Fibroblast of lung (primary cell): ENCODE measurements at regions not wholly inside any gene's neighbourhood (a gene's known extent, or its start where the extent isn't known, plus 50 kb on each side); places are given as distances from the start of the nearest gene placed in this dataset.

Experiments used
- DNase-seq, 2 donors: peaks; one replicate each; pipeline versions ENCODE4 v3.0.0 to v3.0.0-alpha.2; 2010; ENCODE audit warnings: low read depth in 2 of 2
- H2AFZ ChIP-seq: 2 replicates; pipeline ENCODE4 v1.5.1; 2012; ENCODE audit warnings: low read length, control low read depth, inconsistent platforms
- H3K27ac ChIP-seq: 2 replicates; pipeline ENCODE4 v1.5.1; 2011; ENCODE audit warnings: low read length, control low read depth; ENCODE audit not compliant: insufficient read depth
- H3K27me3 ChIP-seq: 2 replicates; pipeline ENCODE4 v1.5.1; 2011; ENCODE audit warnings: mild to moderate bottlenecking, low read length; ENCODE audit not compliant: control insufficient read depth, insufficient read depth
- H3K36me3 ChIP-seq: 2 replicates; pipeline ENCODE4 v1.5.1; 2011; ENCODE audit warnings: low read length; ENCODE audit not compliant: control insufficient read depth, insufficient read depth
- H3K4me1 ChIP-seq: 2 replicates; pipeline ENCODE4 v1.5.1; 2011; ENCODE audit warnings: low read length; ENCODE audit not compliant: control insufficient read depth, insufficient read depth; ENCODE audit errors: extremely low read depth
- H3K4me2 ChIP-seq: 2 replicates; pipeline ENCODE4 v1.5.1; 2011; ENCODE audit warnings: low read length, control low read depth; ENCODE audit not compliant: insufficient read depth; ENCODE audit errors: extremely low read depth
- H3K4me3 ChIP-seq, 4 experiments: fragments of 200-600 bp in 1 of 4; sonication (generic) in 1 of 4; replicated peaks in 1 of 4; 2 replicates each; pipeline ENCODE4 v1.5.1; 2011 to 2016; ENCODE audit warnings: low read length in 4 of 4, low read depth in 3 of 4, mild to moderate bottlenecking in 3 of 4, control low read depth in 2 of 4, inconsistent platforms in 1 of 4, mixed read lengths in 1 of 4; ENCODE audit not compliant: insufficient read depth in 1 of 4; ENCODE audit errors: control extremely low read depth in 1 of 4
- H3K79me2 ChIP-seq: 2 replicates; pipeline ENCODE4 v1.5.1; 2012; ENCODE audit warnings: mild to moderate bottlenecking, low read length, inconsistent platforms; ENCODE audit not compliant: control insufficient read depth, insufficient read depth
- H3K9ac ChIP-seq: 2 replicates; pipeline ENCODE4 v1.5.1; 2011; ENCODE audit warnings: mild to moderate bottlenecking, low read length, control low read depth; ENCODE audit not compliant: insufficient read depth
- H3K9me3 ChIP-seq: 2 replicates; pipeline ENCODE4 v1.5.1; 2012; ENCODE audit warnings: low read depth, low read length; ENCODE audit not compliant: control insufficient read depth, insufficient read depth
- H4K20me1 ChIP-seq: 2 replicates; pipeline ENCODE4 v1.5.1; 2011; ENCODE audit warnings: low read length; ENCODE audit not compliant: control insufficient read depth, insufficient read depth; ENCODE audit errors: extremely low read depth
- CTCF ChIP-seq, 2 donors: IDR thresholded peaks in 1 of 2; conservative IDR thresholded peaks in 1 of 2; 1 replicate in 1 of 2; 2 replicates in 1 of 2; pipeline ENCODE4 v1.5.1; 2011 to 2012; ENCODE audit warnings: low read length in 2 of 2, control low read depth in 1 of 2, inconsistent platforms in 1 of 2, low read depth in 1 of 2, mild to moderate bottlenecking in 1 of 2
- EZH2 ChIP-seq: IDR thresholded peaks from 2 replicates; pipeline ENCODE4 v1.5.1; 2012; ENCODE audit warnings: low read length, control low read depth, mild to moderate bottlenecking; ENCODE audit errors: missing control alignments

- Histone ChIP-seq H3K9ac (no peak overlapping the region), H3K36me3 (no peaks in the 10 kb centered on the region), H3K27ac (no peak overlapping the region), H3K4me1 (no peaks in the 10 kb centered on the region), H3K27me3 (no peaks in the 10 kb centered on the region), H3K79me2 (no peaks in the 10 kb centered on the region), H3K9me3 (no peaks in the 10 kb centered on the region), H4K20me1 (no peaks in the 10 kb centered on the region), H3K4me2 (peak overlapping the region; percentile 54), H3K4me3 (peak overlapping the region in 2 of 4 experiments; percentile 16 to 35), H2AFZ (peak overlapping the region; percentile 73)
- no peak for TF ChIP-seq EZH2
- no peak for TF ChIP-seq CTCF (conservative IDR thresholded peaks at IDR 0.05 in 1 of 2, IDR thresholded peaks at IDR 0.05 in 1 of 2; ENCODE audit: low read depth in 1 of 2, low read length in 2 of 2)
- DNase-seq: peak; percentile 32 to 54
Measured at GRCh38 chr6:81487489-81487888, 265.0 kb downstream of the TENT5A start.

GRCh38 chr6:81486234-81486633 is 266.2 kb downstream of the TENT5A start:
- Histone ChIP-seq H3K4me1 (no peaks in the 10 kb centered on the region), H3K9ac (no peak overlapping the region), H3K9me3 (no peaks in the 10 kb centered on the region), H3K79me2 (no peaks in the 10 kb centered on the region), H3K27me3 (no peaks in the 10 kb centered on the region), H3K36me3 (no peaks in the 10 kb centered on the region), H3K4me3 (no peak overlapping the region), H3K4me2 (no peak overlapping the region), H3K27ac (no peak overlapping the region), H2AFZ (no peak overlapping the region), H4K20me1 (no peaks in the 10 kb centered on the region)
- no peak for DNase-seq
- TF ChIP-seq EZH2: no peak
- TF ChIP-seq CTCF (conservative IDR thresholded peaks at IDR 0.05 in 1 of 2, IDR thresholded peaks at IDR 0.05 in 1 of 2; ENCODE audit: low read depth in 1 of 2, low read length in 2 of 2): no peak

- Histone ChIP-seq H2AFZ (no peak overlapping the region), H3K4me1 (no peaks in the 10 kb centered on the region), H3K79me2 (no peaks in the 10 kb centered on the region), H3K36me3 (no peaks in the 10 kb centered on the region), H3K27ac (no peak overlapping the region), H3K27me3 (no peaks in the 10 kb centered on the region), H3K4me3 (no peak overlapping the region), H3K9me3 (no peaks in the 10 kb centered on the region), H3K9ac (no peak overlapping the region), H4K20me1 (no peaks in the 10 kb centered on the region), H3K4me2 (no peak overlapping the region)
- no peak for DNase-seq
- TF ChIP-seq EZH2: no peak
- no peak for TF ChIP-seq CTCF (conservative IDR thresholded peaks at IDR 0.05 in 1 of 2, IDR thresholded peaks at IDR 0.05 in 1 of 2; ENCODE audit: low read depth in 1 of 2, low read length in 2 of 2)
Measured at GRCh38 chr6:81485395-81485794, 267.1 kb downstream of the TENT5A start.
